LHCN-M2 (cell line): ENCODE measurements at regions not wholly inside any gene's neighbourhood (a gene's known extent, or its start where the extent isn't known, plus 50 kb on each side); places are given as distances from the start of the nearest gene placed in this dataset.
A peak's percentile ranks its signal among the peaks of the same experiment; 100 is the strongest.
"Not testable (repeated sequence)": the region's sequence is repeated elsewhere in the genome, so short reads cannot be mapped to it uniquely, and the experiment has no call there.

Source experiments
- DNase-seq: peaks from one replicate; pipeline ENCODE4 v3.0.0-alpha.2; 2012; ENCODE audit warnings: low read depth

GRCh38 chr5:84487963-84488362 is 103.3 kb upstream of the EDIL3 start:
- DNase-seq: peak; percentile 64

DNA sequence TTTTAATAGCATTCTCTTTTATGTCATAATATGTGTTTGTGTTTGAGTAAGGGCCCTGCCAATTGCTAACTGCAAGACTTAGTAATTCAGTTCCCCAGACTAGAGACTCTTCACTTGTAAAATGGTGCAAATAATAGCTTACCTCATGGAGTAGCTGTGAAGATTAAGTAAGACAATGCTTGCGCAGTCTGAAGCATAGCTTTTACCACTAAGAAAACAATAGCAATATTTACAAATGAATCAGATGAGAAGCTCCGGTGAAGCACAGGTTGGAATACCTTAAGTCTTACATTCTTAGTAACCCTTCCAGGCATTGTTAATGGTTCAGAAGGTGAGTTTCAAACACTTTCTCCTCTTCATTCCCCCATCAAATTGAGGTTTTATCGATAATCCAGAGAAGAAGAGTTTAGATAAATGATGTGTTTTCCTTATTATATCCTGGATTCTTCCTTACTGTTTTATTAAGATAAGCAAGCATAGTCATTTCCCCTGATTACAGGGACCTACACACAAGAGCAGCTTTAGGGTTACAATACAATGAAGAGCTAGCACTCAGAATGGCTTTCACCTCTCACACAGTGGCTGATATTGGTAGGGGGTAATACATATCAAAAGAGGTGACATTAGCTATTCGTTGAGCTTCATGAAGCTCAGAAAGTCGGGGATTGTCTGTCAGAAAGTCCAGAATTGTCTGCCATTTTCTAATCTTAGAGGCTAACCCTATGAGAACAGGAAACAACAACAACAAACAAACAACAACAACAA is 96.4 kb upstream of the EDIL3 start:
- no peak for DNase-seq

GRCh38 chr5:84478603-84479002 is 93.9 kb upstream of the EDIL3 start:
- DNase-seq: peak; percentile 12

- no peak for DNase-seq
These were observed 92.8 kb upstream of the EDIL3 start for GRCh38 chr5:84477485-84477884.

- no peak for DNase-seq
These were observed 89.4 kb upstream of the EDIL3 start for GRCh38 chr5:84474126-84474525.

- no peak for DNase-seq
These were observed 68.7 kb upstream of the EDIL3 start for GRCh38 chr5:84453405-84453804.

DNA sequence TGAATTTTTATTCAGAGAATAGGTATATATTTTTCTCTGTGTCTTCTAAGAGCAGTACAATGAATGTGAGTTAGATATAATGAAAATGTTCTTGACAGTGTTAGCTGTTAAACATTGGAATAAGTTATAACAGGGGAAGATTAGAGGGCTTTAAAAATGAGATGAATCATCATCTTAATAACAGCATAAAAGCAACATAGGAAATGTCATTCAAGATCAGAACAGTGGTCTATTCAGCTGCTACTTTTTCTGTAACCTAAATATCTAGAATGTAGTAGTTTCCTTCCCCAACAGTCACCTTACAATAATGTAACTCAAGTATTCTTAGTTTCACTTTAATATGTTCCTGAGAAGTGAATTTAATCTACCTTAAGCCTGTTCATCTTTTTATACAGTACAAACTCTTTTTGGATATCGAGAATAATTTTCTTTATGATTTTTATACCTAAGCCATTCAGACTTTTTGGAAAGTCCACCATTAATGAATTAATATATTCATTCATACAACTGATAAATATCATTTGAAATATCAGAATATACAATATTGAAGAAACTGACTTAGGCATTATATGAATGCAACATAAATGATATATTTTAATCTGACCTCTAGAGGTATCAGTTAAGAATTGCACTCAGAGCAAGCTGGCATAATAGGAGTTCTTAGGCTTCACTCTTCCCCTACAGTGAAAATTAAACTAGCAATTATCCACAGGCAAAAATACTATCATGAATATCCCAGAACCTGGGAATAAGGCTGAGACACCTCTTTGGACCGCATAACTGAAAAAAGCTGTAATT is 66.1 kb upstream of the EDIL3 start:
- peak; percentile 59 for DNase-seq

- DNase-seq: no peak
These were observed 60.5 kb upstream of the EDIL3 start for GRCh38 chr5:84445049-84445685.

- peak; percentile 26 for DNase-seq
These were observed 53.8 kb upstream of the EDIL3 start for GRCh38 chr5:84438456-84438855.

- peak; percentile 94 for DNase-seq
These were observed 53.1 kb upstream of the EDIL3 start for GRCh38 chr5:84437673-84438315.

GRCh38 chr5:84436866-84437265 is 52.2 kb upstream of the EDIL3 start:
- peak; percentile 29 for DNase-seq

GRCh38 chr5:84435861-84436346 is 51.2 kb upstream of the EDIL3 start:
- not testable (repeated sequence) for DNase-seq
